ENCODE measurements at regions not wholly inside any gene's neighbourhood (a gene's known extent, or its start where the extent isn't known, plus 50 kb on each side); places are given as distances from the start of the nearest gene placed in this dataset.
"Not testable (repeated sequence)": the region's sequence is repeated elsewhere in the genome, so short reads cannot be mapped to it uniquely, and the experiment has no call there.

- Histone ChIP-seq H3K4me3 (no peak overlapping the region), H3K27ac (no peak overlapping the region), H3K9me3 (no peaks in the 10 kb centered on the region), H3K4me1 (no peaks in the 10 kb centered on the region), H3K27me3 (ENCODE audit: low read depth) (no peaks in the 10 kb centered on the region), H3K36me3 (no peaks in the 10 kb centered on the region)
- ATAC-seq (no peak), DNase-seq (no peak)
- no peak for TF ChIP-seq CTCF (IDR thresholded peaks at IDR 0.05)
- intact Hi-C loops (cut with DNase I) = no loop called here
Observed at GRCh38 chr18:66419400-66419799, 184.5 kb downstream of the CDH19 start.

GRCh38 chr18:66410692-66411091, 193.2 kb downstream of the CDH19 start:
- Histone ChIP-seq H3K4me1 (no peaks in the 10 kb centered on the region), H3K27ac (no peak overlapping the region), H3K9me3 (no peaks in the 10 kb centered on the region), H3K36me3 (no peaks in the 10 kb centered on the region), H3K4me3 (no peak overlapping the region), H3K27me3 (ENCODE audit: low read depth) (no peaks in the 10 kb centered on the region)
- intact Hi-C loops (cut with DNase I) = no loop called here
- DNase-seq = no peak
- no peak for TF ChIP-seq CTCF (IDR thresholded peaks at IDR 0.05)
- no peak for ATAC-seq

GRCh38 chr18:66395671-66396218, 208.1 kb downstream of the CDH19 start:
- ATAC-seq (peak in 1 of 2 donors; percentile 37), DNase-seq (no peak)
- H3K9me3 ChIP-seq = peaks cover 3% of the 10 kb centered on the region
- no peaks in the 10 kb centered on the region for H3K27me3 ChIP-seq (ENCODE audit: low read depth)
- no peak overlapping the region for H3K27ac ChIP-seq
- TF ChIP-seq CTCF (IDR thresholded peaks at IDR 0.05) = no peak
- no peaks in the 10 kb centered on the region for H3K36me3 ChIP-seq
- no peak overlapping the region for H3K4me3 ChIP-seq
- H3K4me1 ChIP-seq = no peaks in the 10 kb centered on the region
- intact Hi-C loops (cut with DNase I) = no loop called here

- H3K9me3 ChIP-seq = peaks cover 3% of the 10 kb centered on the region
- no peak overlapping the region for H3K27ac ChIP-seq
- no peaks in the 10 kb centered on the region for H3K36me3 ChIP-seq
- no peak for TF ChIP-seq CTCF (IDR thresholded peaks at IDR 0.05)
- no peaks in the 10 kb centered on the region for H3K27me3 ChIP-seq (ENCODE audit: low read depth)
- H3K4me1 ChIP-seq = no peaks in the 10 kb centered on the region
- intact Hi-C loops (cut with DNase I) = no loop called here
- no peak for DNase-seq
- no peak overlapping the region for H3K4me3 ChIP-seq
- no peak for ATAC-seq
Observed at GRCh38 chr18:66393463-66393862, 210.4 kb downstream of the CDH19 start.

- no peaks in the 10 kb centered on the region for H3K27me3 ChIP-seq (ENCODE audit: low read depth)
- no peak overlapping the region for H3K27ac ChIP-seq
- DNase-seq (no peak), ATAC-seq (no peak)
- no peak for TF ChIP-seq CTCF (IDR thresholded peaks at IDR 0.05)
- no peaks in the 10 kb centered on the region for H3K9me3 ChIP-seq
- no peaks in the 10 kb centered on the region for H3K4me1 ChIP-seq
- no peak overlapping the region for H3K4me3 ChIP-seq
- H3K36me3 ChIP-seq = no peaks in the 10 kb centered on the region
- intact Hi-C loops (cut with DNase I) = no loop called here
Observed at GRCh38 chr18:66377291-66377690, 226.6 kb downstream of the CDH19 start.

GRCh38 chr18:66375391-66375790, 228.5 kb downstream of the CDH19 start:
- H3K9me3 ChIP-seq; H3K27ac ChIP-seq; H3K36me3 ChIP-seq; H3K4me3 ChIP-seq; H3K27me3 ChIP-seq (ENCODE audit: low read depth); DNase-seq; H3K4me1 ChIP-seq; intact Hi-C loops (cut with DNase I); ATAC-seq: not testable (repeated sequence)
